NAMALWA (cell line): ENCODE measurements at regions not wholly inside any gene's neighbourhood (a gene's known extent, or its start where the extent isn't known, plus 50 kb on each side); places are given as distances from the start of the nearest gene placed in this dataset.

Experiments used
- DNase-seq: peaks from one replicate; pipeline ENCODE4 v3.0.0-alpha.2; 2015; ENCODE audit warnings: low spot score

DNA sequence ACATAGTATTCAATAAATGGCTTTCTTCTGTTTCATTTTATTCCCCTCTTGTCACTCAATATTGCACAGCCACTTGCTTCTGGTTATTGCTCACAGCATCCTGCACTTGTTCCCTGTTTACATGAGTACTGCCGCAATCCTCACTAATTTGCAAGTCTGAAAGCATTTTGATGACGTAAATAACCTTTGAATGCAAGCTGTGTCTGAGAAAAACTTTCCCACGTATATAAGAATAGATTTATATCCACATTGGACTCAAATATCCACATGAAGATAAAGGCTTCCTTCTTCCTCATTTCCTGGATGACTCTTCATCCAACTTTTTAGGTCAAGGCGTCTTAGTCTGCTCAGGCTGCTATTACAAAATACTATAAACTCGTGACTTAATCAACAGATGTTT is 88.2 kb upstream of the DAP start:
- DNase-seq, result no peak

DNA sequence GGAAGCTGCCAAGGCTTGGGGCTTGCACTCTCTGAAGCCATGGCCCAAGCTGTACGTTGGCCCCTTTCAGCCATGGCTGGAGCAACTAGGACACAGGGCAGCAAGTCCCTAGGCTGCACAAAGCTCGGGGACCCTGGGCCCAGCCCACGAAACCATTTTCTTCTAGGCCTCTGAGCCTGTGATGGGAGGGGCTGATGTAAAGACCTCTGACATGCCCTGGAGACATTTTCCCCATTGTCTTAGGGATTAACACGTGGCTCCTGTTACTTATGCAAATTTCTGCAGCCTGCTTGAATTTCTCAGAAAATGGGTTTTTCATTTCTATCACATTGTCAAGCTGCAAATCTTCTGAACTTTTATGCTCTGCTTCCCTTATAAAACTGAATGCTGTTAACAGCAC is 83.0 kb upstream of the DAP start:
- DNase-seq, result no peak

DNA sequence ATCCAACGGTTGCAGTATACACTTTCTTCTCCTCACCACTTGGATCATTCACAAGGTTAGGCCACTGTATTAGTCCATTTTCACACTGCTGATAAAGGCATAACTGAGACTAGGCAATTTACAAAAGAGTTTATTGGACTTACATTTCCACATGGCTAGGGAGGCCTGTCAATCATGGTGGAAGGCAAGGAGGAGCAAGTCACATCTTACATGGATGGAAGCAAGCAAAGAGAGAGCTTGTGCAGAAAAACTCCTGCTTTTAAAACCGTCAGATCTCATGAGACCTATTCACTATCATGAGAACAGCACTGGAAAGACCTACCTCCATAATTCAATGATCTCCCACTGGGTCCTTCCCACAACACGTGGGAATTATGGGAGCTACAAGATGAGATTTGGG is 81.8 kb upstream of the DAP start:
- DNase-seq, result no peak

DNA sequence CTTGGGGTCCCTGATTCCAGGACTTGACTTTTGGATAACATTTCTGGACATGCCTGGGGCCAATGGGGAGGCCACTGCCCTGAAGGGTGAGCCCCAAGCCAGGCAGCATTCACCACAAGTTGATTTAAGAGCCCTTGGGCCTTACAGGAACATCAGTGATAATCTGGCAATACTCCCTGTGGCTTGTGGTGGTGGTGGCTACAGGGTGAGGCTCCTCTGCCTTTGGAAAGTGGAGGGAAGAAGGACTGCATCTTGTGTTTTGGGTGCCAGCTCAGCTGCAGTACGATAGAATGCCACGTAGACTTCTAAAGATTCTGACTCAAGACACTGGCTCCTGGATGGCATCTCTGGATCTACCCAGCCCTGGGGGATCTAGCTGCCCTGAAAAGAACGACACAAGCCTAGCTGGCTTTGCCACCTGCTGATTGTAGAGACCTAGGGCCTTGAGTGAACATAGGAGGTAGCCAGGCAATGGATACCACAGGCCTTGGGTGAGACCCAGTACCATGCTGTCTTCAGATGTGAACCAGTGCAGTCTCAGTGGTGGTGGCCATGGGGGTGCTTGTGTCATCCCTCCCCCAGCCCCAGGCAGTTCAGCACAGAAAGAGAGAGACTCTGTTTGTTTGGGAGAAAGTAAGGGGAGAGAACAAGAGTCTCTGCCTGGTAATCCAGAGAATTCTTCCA is 79.0 kb upstream of the DAP start:
- no peak for DNase-seq

DNA sequence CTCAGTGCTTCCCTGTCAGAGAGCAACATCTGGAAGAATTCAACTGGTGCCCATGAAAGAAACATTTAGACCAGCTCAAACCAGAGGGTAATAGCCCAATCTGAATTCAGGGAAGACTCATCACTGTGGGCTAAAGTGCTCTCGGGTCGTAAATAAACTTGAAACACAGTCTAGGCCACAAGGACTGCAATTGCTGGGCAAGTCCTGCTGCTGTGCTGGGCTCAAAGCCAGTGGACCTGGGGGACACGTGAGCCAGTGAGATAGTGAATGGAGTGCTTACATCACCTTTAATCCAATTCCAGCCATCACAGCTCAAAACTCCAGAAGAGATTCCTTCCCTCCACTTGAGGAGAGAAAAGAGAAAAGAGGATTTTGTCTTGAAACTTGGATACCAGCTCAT is 78.1 kb upstream of the DAP start:
- DNase-seq, result no peak

DNA sequence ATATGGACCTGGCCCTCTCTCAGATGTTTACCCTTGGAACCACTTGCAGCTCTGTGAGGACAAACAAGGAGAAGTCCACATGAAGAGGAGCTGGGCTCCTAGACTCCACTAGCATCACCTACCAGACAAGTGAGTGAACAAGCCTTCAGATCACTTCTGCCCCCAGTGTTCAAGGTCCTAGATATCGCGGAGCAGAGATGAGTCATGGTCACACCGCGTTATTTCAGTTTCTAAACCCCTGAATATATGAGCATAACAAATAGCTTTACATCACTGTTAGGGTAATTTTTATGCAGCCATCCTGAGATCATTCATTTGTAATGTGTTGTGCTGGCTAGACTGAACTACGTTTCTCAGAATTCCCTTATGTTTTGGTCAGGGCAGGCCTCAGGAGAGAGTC is 77.0 kb upstream of the DAP start:
- no peak for DNase-seq

DNA sequence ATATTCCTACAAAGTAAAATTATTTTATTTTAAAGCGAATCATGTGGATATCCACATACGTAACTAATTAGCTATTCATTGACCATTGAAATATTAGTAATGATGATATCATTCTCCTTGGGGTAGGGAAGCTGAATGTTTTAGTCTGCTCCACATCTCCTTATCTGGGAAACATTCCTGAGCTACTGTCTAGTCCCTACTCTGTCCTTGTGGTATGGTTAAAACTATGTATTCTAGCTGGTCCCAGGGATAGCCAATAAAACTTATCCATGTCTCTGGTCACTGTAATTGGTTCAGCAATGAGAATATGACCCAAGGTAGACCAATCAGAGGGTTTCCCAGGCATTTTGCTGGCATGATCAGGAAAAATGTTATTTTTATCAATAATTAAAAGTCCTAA is 76.0 kb upstream of the DAP start:
- DNase-seq, result no peak

DNA sequence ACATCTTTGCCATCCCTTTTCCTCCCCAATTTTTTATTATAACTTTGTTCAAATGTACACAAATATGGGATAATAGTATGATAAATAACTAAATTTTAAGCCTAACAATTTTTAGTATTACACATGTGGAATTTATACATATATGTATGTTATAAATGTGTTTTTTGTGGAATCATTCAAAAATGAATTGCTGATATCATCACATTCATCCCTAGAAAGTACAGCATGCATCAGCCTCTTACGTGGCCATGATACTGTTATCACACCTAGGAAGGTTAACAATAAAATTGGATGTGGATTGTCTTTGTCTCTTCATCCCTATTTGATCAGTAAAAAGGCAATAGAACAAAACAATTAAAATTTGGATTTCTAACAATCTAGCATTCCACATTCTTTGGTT is 73.7 kb upstream of the DAP start:
- no peak for DNase-seq

DNA sequence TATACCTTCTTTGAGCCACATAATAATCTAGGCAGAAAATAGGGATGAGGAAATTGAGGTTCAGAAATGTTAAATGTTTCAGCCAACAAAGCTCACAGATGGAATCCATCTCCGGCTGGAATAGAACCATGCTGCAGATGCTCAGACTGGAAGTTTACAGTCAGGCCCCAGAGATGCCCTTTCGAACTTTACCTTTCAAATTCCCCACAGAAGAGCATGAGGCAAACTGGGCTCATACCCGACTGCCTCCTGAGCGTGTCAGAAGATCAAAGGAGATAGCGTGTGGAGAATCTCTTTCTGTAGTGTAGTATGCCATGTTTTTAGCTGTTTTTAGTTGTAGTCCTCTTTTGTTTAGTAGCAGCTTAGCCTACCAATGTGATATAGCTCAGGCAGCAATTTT is 72.0 kb upstream of the DAP start:
- DNase-seq, result no peak

DNA sequence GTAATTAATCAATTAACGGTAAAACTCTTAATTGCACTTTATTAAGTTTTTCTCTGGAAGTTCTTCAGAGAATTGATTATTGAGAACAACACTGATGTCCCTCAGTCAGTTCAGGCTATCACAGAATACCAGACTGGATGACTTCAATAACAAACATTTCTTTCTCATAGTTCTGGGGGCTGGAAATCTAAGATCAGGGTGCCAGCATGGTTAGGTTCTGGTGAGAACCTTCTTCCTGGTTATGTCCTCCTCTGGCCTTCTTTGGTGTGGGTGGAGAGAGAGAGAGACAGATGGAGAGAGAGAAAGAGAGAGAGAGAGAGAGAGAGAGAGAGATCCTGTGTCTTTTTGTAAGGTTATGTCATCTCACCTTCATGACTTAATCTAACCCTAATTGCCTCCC is 71.4 kb upstream of the DAP start:
- DNase-seq, result no peak

DNA sequence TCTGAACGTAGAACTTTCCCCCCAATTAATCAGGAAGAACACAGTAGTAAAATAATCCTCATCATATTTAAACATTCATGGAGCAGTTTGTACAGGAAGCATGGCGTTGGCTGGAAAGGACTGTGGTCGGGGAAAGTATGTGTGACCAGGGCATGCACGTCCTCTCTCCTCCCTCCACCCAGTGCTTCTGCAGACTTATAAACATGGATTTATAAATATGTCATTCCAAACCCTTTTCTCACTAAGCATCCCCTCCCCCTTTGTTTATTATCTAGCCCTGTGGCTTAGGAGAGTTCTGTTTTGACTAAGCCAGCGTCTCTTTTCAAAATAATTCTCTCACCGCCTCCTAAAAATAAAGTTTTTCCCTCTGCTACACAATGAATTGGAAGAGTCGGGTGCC is 70.4 kb upstream of the DAP start:
- DNase-seq, result no peak

DNA sequence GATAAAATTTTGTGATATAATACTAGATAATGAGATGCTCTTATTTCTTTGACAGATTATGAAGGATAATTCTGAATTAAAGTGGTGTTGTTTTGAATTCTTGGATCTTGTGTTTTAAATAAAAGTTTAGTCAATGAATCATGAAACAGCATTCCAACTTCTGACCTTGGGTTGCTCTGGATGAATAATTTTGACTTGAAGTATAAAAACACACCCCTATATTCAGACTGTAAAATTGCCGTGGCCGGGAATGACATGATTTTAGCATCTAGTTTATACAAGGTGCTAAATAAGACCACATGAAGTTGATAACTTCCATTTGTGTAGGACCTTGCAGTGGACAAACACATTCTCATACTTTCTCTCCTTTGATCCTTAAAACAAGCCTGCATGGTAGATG is 67.2 kb upstream of the DAP start:
- no peak for DNase-seq

DNA sequence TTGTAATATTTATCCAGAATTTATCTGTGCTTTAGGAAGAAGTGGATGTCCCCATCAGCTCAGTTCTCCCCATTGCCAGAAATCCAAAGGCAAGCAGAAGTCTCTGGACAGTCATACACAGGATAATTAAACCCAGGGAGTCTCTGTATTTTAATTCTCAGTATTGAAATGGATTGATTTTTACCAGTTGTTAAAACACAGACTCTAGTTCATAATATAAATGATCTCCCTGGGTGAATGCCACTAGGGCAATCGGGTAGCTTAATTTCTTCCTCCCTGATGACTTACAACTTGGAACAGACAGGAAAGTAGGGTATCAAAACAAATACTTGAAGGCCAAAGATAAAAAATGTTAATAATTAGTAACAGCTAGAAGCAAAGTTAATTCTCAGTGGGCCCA is 66.5 kb upstream of the DAP start:
- DNase-seq, result no peak

DNA sequence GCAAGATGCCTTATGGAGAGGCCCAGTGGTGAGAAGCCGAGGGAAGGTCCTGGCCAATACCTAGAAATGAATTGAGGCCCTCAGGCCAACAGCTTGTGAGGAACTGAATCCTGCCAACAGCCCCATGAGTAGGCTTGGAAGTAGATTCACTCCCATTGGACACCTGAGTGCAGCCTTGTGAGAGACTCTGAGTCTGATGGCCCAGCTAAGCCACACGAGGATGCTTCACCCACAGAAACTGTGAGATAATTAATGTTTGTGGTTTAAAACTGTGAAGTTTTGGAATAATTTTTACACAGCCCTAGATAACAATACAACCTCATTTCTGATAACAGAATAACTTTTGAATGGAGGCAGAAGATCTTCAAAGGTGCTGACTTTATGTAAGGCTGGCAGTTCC is 65.9 kb upstream of the DAP start:
- DNase-seq, result no peak

DNA sequence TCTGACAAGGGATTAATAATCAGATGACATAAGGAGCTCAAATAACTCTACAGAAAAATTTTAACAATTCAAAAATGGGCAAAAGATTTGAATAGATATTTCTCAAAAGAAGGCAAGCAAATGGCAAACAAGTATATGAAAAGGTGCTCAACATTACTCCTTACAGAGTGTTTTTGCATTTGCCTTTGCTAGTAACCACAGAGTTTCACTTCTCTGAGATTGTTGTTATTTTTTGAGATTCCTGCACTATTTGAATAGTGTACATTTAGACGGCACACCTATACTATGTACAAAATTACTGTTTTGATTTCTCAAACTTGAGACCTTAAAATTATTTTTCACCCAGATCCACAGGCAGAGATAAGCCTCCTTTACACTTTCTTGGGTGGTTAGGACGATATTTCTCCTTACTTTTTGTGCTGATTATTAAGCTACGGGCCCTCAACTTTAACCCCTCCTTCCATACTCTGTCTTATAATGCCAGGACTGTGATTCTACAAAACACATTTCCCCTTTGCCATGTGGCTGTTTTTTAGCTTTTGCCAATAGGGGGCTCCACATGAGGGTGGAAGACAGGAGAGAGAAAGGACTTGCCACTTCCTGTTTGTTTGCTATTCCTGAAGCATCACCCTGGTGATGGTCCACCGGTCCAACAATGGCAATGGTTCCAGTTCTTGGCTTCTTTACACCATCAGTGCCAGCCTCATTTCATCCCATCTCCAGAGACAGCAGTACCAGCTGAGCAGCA is 65.0 kb upstream of the DAP start:
- peak; percentile 48 for DNase-seq

DNA sequence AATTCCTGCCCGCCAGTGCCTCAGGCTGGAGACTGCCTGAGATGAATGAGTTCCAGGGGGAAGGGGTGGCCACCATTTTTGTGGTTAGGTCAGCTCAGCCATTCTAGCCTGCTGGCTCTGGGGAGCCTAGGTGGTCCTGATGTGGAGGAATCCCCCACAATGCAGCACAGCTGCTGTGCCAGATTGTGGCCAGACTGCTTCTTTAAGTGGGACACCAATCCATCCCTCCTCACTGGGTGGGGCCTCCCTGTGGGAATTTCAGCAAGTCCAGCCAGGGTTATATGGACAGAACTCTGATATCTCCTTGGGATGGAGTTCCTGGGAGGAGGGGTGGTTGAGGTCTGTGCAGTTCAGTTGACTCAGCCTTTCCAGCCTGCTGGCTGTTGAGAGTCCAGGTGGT is 51.2 kb upstream of the DAP start:
- no peak for DNase-seq
